HepG2 (cell line): ENCODE measurements at regions not wholly inside any gene's neighbourhood (a gene's known extent, or its start where the extent isn't known, plus 50 kb on each side); places are given as distances from the start of the nearest gene placed in this dataset.

Source experiments
- ATAC-seq: fragments of 200-7000 bp; cut with Tn5 transposase; 3 replicates; pipeline ENCODE4 v1.9.1; 2020; ENCODE audit warnings: mild to moderate bottlenecking, moderate library complexity
- BruUV-seq: library from RNA; stranded (reverse); fragments of 400-500 nt; replicated peaks from 2 replicates; lab custom pipeline; 2021; lab: Mats Ljungman, UMichigan
- CTCF ChIA-PET: fragments of 300-600 bp; formaldehyde crosslinking; extraction: SDS; loops from one replicate; lab custom pipeline; 2021; ENCODE audit warnings: low total read pairs, inconsistent platforms, low intra/inter-chr PET ratio; lab: Yijun Ruan, JAX
- POLR2A ChIA-PET: fragments of 350-600 bp; sonication (Branson Sonifier 250); formaldehyde crosslinking; loops from one replicate; lab custom pipeline; 2020; ENCODE audit warnings: antibody characterized with exemption, inconsistent platforms; lab: Yijun Ruan, JAX
- DNase-seq: peaks from one replicate; pipeline ENCODE4 v3.0.0-alpha.2; 2015; ENCODE audit warnings: low spot score
- FAIRE-seq: peaks from 3 replicates; lab custom pipeline; 2011; peaks lifted over from hg19 to GRCh38; lab: Jason Lieb, UNC
- H2AFZ ChIP-seq: one replicate; pipeline ENCODE4 v1.6.1; 2011; ENCODE audit warnings: low read length, inconsistent platforms
- H3K27ac ChIP-seq: fragments of 300-600 bp; 3 replicates; pipeline ENCODE4 v1.8.0; 2011; ENCODE audit warnings: mixed run types, mild to moderate bottlenecking, mixed read lengths, low read length, inconsistent platforms; ENCODE audit not compliant: insufficient read depth; ENCODE audit errors: extremely low read length
- H3K27me3 ChIP-seq, 2 experiments: fragments of 200-600 bp in 1 of 2; 2 replicates in 1 of 2; 3 replicates in 1 of 2; pipeline versions ENCODE4 v1.6.0 to v1.8.0; 2011; ENCODE audit warnings: low read length in 2 of 2, mild to moderate bottlenecking in 2 of 2, moderate library complexity in 2 of 2, inconsistent platforms in 1 of 2; ENCODE audit not compliant: insufficient read depth in 2 of 2, control insufficient read depth in 1 of 2
- H3K36me3 ChIP-seq, 2 experiments: fragments of 200-600 bp in 1 of 2; replicated peaks in 1 of 2; 2 replicates in 1 of 2; 3 replicates in 1 of 2; pipeline versions ENCODE4 v1.5.1 to v1.8.0; 2011; ENCODE audit warnings: low read length in 2 of 2, inconsistent platforms in 1 of 2; ENCODE audit not compliant: insufficient read depth in 2 of 2, control insufficient read depth in 1 of 2
- H3K4me1 ChIP-seq: 2 replicates; pipeline ENCODE4 v1.5.1; 2012; ENCODE audit warnings: low read length, inconsistent platforms; ENCODE audit not compliant: insufficient read depth
- H3K4me2 ChIP-seq: 2 replicates; pipeline ENCODE4 v1.6.0; 2011; ENCODE audit warnings: low read depth, low read length, inconsistent platforms
- H3K4me3 ChIP-seq, 3 experiments: fragments of 200-600 bp in 1 of 3; sonication (generic), shearing (Covaris generic) in 1 of 3; replicated peaks in 1 of 3; 2 replicates each; pipeline ENCODE4 v1.5.1; 2011 to 2016; ENCODE audit warnings: low read length in 3 of 3, inconsistent platforms in 2 of 3, low read depth in 2 of 3, mild to moderate bottlenecking in 2 of 3, control low read depth in 1 of 3, mixed read lengths in 1 of 3; ENCODE audit not compliant: insufficient read depth in 1 of 3
- H3K79me2 ChIP-seq: one replicate; pipeline ENCODE4 v1.6.1; 2011; ENCODE audit warnings: low read length, inconsistent platforms; ENCODE audit not compliant: insufficient read depth
- H3K9ac ChIP-seq: 2 replicates; pipeline ENCODE4 v1.6.0; 2011; ENCODE audit warnings: mild to moderate bottlenecking, low read depth, low read length, inconsistent platforms; ENCODE audit not compliant: insufficient read depth
- H3K9me3 ChIP-seq: 2 replicates; pipeline ENCODE4 v1.5.1; 2012; ENCODE audit warnings: mild to moderate bottlenecking, low read length
- H4K20me1 ChIP-seq: 2 replicates; pipeline ENCODE4 v1.6.0; 2011; ENCODE audit warnings: inconsistent platforms, mild to moderate bottlenecking, low read length, moderate library complexity; ENCODE audit not compliant: insufficient read depth
- DBP ChIP-seq: sonication (generic); formaldehyde crosslinking; IDR thresholded peaks from 2 replicates; pipeline ENCODE4 v1.4.0; 2020; ENCODE audit warnings: missing genetic modification reagents; ENCODE audit errors: not compliant biosample characterization
- ESRRA ChIP-seq: sonication (generic); formaldehyde crosslinking; IDR thresholded peaks from 2 replicates; pipeline ENCODE4 v1.5.1; 2020; ENCODE audit warnings: mild to moderate bottlenecking, low read depth, missing genetic modification reagents
- NCOA2 ChIP-seq: sonication (generic); formaldehyde crosslinking; IDR thresholded peaks from 2 replicates; pipeline ENCODE4 v1.8.0; 2022; ENCODE audit warnings: inconsistent platforms
- NFKB2 ChIP-seq: sonication (generic); formaldehyde crosslinking; IDR thresholded peaks from 2 replicates; pipeline ENCODE4 v1.4.0; 2020; ENCODE audit warnings: missing genetic modification reagents, borderline replicate concordance
- NR2F1 ChIP-seq, 2 experiments: fragments of 450-650 bp in 1 of 2; formaldehyde crosslinking in 1 of 2; IDR thresholded peaks; 2 replicates each; pipeline versions ENCODE4 v1.5.0 to v1.6.1; 2016 to 2020; ENCODE audit warnings: mild to moderate bottlenecking in 1 of 2, missing compliant biosample characterization in 1 of 2, missing genetic modification reagents in 1 of 2, moderate library complexity in 1 of 2
- POGK ChIP-seq: sonication (generic); formaldehyde crosslinking; conservative IDR thresholded peaks from 2 replicates; pipeline ENCODE4 v1.8.0; 2022; ENCODE audit warnings: mild to moderate bottlenecking, moderate library complexity, missing genetic modification reagents
- POLR2G ChIP-seq: fragments of 200-400 bp; formaldehyde crosslinking; IDR thresholded peaks from 2 replicates; pipeline ENCODE4 v1.6.1; 2018; ENCODE audit warnings: mild to moderate bottlenecking, low read depth, low read length, moderate library complexity
- SIX1 ChIP-seq: sonication (generic); formaldehyde crosslinking; IDR thresholded peaks from 2 replicates; pipeline ENCODE4 v1.4.0; 2020; ENCODE audit warnings: missing genetic modification reagents, borderline replicate concordance
- SRSF4 ChIP-seq: fragments of 200-400 bp; formaldehyde crosslinking; IDR thresholded peaks from one replicate; pipeline ENCODE4 v1.6.1; 2018; ENCODE audit warnings: mild to moderate bottlenecking, low read depth, low read length, moderate library complexity; ENCODE audit not compliant: poor library complexity, severe bottlenecking
- TCF12 ChIP-seq, 2 experiments: fragments of 450-650 bp in 1 of 2; sonication (generic) in 1 of 2; formaldehyde crosslinking in 1 of 2; IDR thresholded peaks; 2 replicates each; pipeline versions ENCODE4 v1.6.1 to v1.8.0; 2017 to 2022; ENCODE audit warnings: antibody characterized with exemption in 1 of 2, mild to moderate bottlenecking in 1 of 2, missing genetic modification reagents in 1 of 2, moderate library complexity in 1 of 2
- TOPORS ChIP-seq: sonication (generic); formaldehyde crosslinking; IDR thresholded peaks from 2 replicates; pipeline ENCODE4 v1.8.0; 2023; ENCODE audit warnings: mild to moderate bottlenecking, missing genetic modification reagents
- ZBTB43 ChIP-seq: sonication (generic); formaldehyde crosslinking; conservative IDR thresholded peaks from 2 replicates; pipeline ENCODE4 v1.4.0; 2020; ENCODE audit warnings: missing genetic modification reagents
- ZMYM3 ChIP-seq: sonication (generic); formaldehyde crosslinking; IDR thresholded peaks from 2 replicates; pipeline ENCODE4 v1.5.1; 2020; ENCODE audit warnings: mild to moderate bottlenecking, missing genetic modification reagents
- ZNF784 ChIP-seq: sonication (generic); formaldehyde crosslinking; IDR thresholded peaks from 2 replicates; pipeline ENCODE4 v1.5.1; 2020; ENCODE audit warnings: missing genetic modification reagents, mild to moderate bottlenecking, borderline replicate concordance
- ZNF839 ChIP-seq: sonication (generic); formaldehyde crosslinking; IDR thresholded peaks from 2 replicates; pipeline ENCODE4 v1.4.0; 2020; ENCODE audit warnings: missing genetic modification reagents, mild to moderate bottlenecking, borderline replicate concordance
- WGBS: methylation state at CpG from one replicate; pipeline ENCODE4 v1.1.6; 2017; ENCODE audit warnings: low lambda C conversion rate; 5-methylcytosine and 5-hydroxymethylcytosine counted together
- in situ Hi-C: cut with HindIII; loops from 2 replicates; pipeline ENCODE4 v1.10.0; 2017; ENCODE audit warnings: low pct_unique_long_range_greater_than_20kb; ENCODE audit not compliant: extremely low pct_ligation_motif_present
- intact Hi-C: fragments of 100-400 bp; cut with micrococcal nuclease; formaldehyde crosslinking; loops from one replicate; pipeline ENCODE4 v1.10.0; 2022; ENCODE audit not compliant: unreplicated experiment

GRCh38 chr2:187684174-187684573 lies 129.9 kb upstream of the TFPI start:
- Histone ChIP-seq H4K20me1 (no peaks in the 10 kb centered on the region), H2AFZ (no peak overlapping the region), H3K79me2 (no peaks in the 10 kb centered on the region), H3K9ac (no peak overlapping the region), H3K36me3 (no peaks in the 10 kb centered on the region), H3K9me3 (no peaks in the 10 kb centered on the region), H3K4me3 (no peak overlapping the region), H3K4me1 (no peaks in the 10 kb centered on the region), H3K4me2 (no peak overlapping the region), H3K27me3 (no peaks in the 10 kb centered on the region), H3K27ac (no peak overlapping the region)
- DNase-seq (no peak), ATAC-seq (no peak), FAIRE-seq (no peak)
- BruUV-seq, result no TSS peak
- intact Hi-C loops (no loop called here), in situ Hi-C loops (no loop called here)
- ChIA-PET CTCF (no interaction called here), POLR2A (no interaction called here)
- TF ChIP-seq ZBTB43 (CRISPR knock-in tag), result no peak
- TF ChIP-seq TCF12 (IDR thresholded peaks at IDR 0.05), result no peak
- TF ChIP-seq TCF12 (CRISPR knock-in tag; IDR thresholded peaks at IDR 0.05), result no peak
- no peak for TF ChIP-seq POGK (CRISPR knock-in tag)
- TF ChIP-seq TOPORS (CRISPR knock-in tag), result no peak
- no peak for TF ChIP-seq ESRRA (CRISPR knock-in tag)
- TF ChIP-seq DBP (CRISPR knock-in tag), result no peak
- no peak for TF ChIP-seq ZNF839 (CRISPR knock-in tag)
- no peak for TF ChIP-seq ZMYM3 (CRISPR knock-in tag)
- TF ChIP-seq NR2F1 (CRISPR knock-in tag; IDR thresholded peaks at IDR 0.05), result no peak
- no peak for TF ChIP-seq NFKB2 (CRISPR knock-in tag)
- no peak for TF ChIP-seq POLR2G
- no peak for TF ChIP-seq SRSF4
- TF ChIP-seq ZNF784 (CRISPR knock-in tag), result no peak
- no peak for TF ChIP-seq NCOA2
- TF ChIP-seq SIX1 (CRISPR knock-in tag), result no peak
- 3% methylated on average over 1 of the region's 1 CpG for WGBS
